HEK293 (cell line): ENCODE measurements at regions not wholly inside any gene's neighbourhood (a gene's known extent, or its start where the extent isn't known, plus 50 kb on each side); places are given as distances from the start of the nearest gene placed in this dataset.
"Not testable (repeated sequence)": the region's sequence is repeated elsewhere in the genome, so short reads cannot be mapped to it uniquely, and the experiment has no call there.

Experiments
- CTCF ChIA-PET: fragments of 350-600 bp; formaldehyde crosslinking; extraction: SDS; loops from one replicate; lab custom pipeline; 2021; ENCODE audit warnings: antibody characterized with exemption; lab: Yijun Ruan, JAX
- POLR2A ChIA-PET: fragments of 300-600 bp; formaldehyde crosslinking; extraction: SDS; loops from one replicate; lab custom pipeline; 2020; ENCODE audit warnings: antibody characterized with exemption, inconsistent platforms; lab: Yijun Ruan, JAX
- H3K27ac ChIP-seq: fragments of 200-500 bp; sonication (Bioruptor generic); 2 replicates; pipeline ENCODE4 v1.5.1; 2014; ENCODE audit warnings: low read depth, low read length, control low read depth, inconsistent platforms; ENCODE audit errors: extremely low read depth
- H3K36me3 ChIP-seq, 2 experiments: fragments of 200-500 bp in 1 of 2; sonication (Bioruptor generic) in 1 of 2; 1 replicate in 1 of 2; 2 replicates in 1 of 2; pipeline ENCODE4 v1.5.1; 2014 to 2017; ENCODE audit warnings: inconsistent platforms in 2 of 2, low read length in 2 of 2; ENCODE audit not compliant: control insufficient read depth in 2 of 2, insufficient read depth in 1 of 2
- H3K4me1 ChIP-seq: fragments of 200-500 bp; sonication (Bioruptor generic); 2 replicates; pipeline ENCODE4 v1.5.1; 2014; ENCODE audit warnings: mild to moderate bottlenecking, low read length, inconsistent platforms; ENCODE audit not compliant: control insufficient read depth, insufficient read depth
- H3K4me3 ChIP-seq: 2 replicates; pipeline ENCODE4 v1.5.1; 2011; ENCODE audit warnings: low read depth, mild to moderate bottlenecking, control low read depth, low read length, moderate library complexity
- H3K9me3 ChIP-seq: fragments of 200-500 bp; sonication (Bioruptor generic); 2 replicates; pipeline ENCODE4 v1.5.1; 2014; ENCODE audit warnings: low read depth, low read length, inconsistent platforms; ENCODE audit not compliant: control insufficient read depth, insufficient read depth
- FEZF1 ChIP-seq: fragments of 450-650 bp; formaldehyde crosslinking; IDR thresholded peaks from 2 replicates; pipeline ENCODE4 v1.5.1; 2016; ENCODE audit warnings: missing biosample characterization, missing genetic modification characterization
- KLF1 ChIP-seq: fragments of 450-650 bp; formaldehyde crosslinking; IDR thresholded peaks from 2 replicates; pipeline ENCODE4 v1.5.1; 2016; ENCODE audit warnings: missing biosample characterization, missing genetic modification characterization
- PBX3 ChIP-seq: sonication (generic); formaldehyde crosslinking; IDR thresholded peaks from 2 replicates; pipeline ENCODE4 v1.8.1; 2022; ENCODE audit warnings: mild to moderate bottlenecking, moderate library complexity, missing genetic modification reagents
- PRDM1 ChIP-seq: fragments of 450-650 bp; formaldehyde crosslinking; IDR thresholded peaks from 2 replicates; pipeline ENCODE4; 2016; ENCODE audit warnings: missing biosample characterization, missing genetic modification characterization
- TRIM28 ChIP-seq: IDR thresholded peaks from 2 replicates; pipeline ENCODE4 v1.6.1; 2011; ENCODE audit warnings: low read length, control low read depth, borderline replicate concordance
- WT1 ChIP-seq: fragments of 450-650 bp; formaldehyde crosslinking; IDR thresholded peaks from 2 replicates; pipeline ENCODE4 v1.5.1; 2016; ENCODE audit warnings: missing biosample characterization, missing genetic modification characterization
- ZBTB20 ChIP-seq: fragments of 450-650 bp; formaldehyde crosslinking; IDR thresholded peaks from 2 replicates; pipeline ENCODE4 v1.5.1; 2016; ENCODE audit warnings: missing biosample characterization, missing genetic modification characterization
- ZBTB49 ChIP-seq: fragments of 450-650 bp; formaldehyde crosslinking; IDR thresholded peaks from 2 replicates; pipeline ENCODE4 v1.5.1; 2016; ENCODE audit warnings: missing biosample characterization, missing genetic modification characterization, low read depth
- ZFHX2 ChIP-seq: fragments of 450-650 bp; formaldehyde crosslinking; conservative IDR thresholded peaks from 2 replicates; pipeline ENCODE4 v1.5.1; 2016; ENCODE audit warnings: missing biosample characterization, missing genetic modification characterization
- ZNF211 ChIP-seq: fragments of 450-650 bp; formaldehyde crosslinking; IDR thresholded peaks from 2 replicates; pipeline ENCODE4 v1.5.1; 2016; ENCODE audit warnings: low read depth, missing biosample characterization, missing genetic modification characterization
- ZNF24 ChIP-seq: fragments of 450-650 bp; formaldehyde crosslinking; IDR thresholded peaks from 2 replicates; pipeline ENCODE4 v1.5.1; 2016; ENCODE audit warnings: missing biosample characterization, missing genetic modification characterization
- ZNF404 ChIP-seq: fragments of 450-650 bp; formaldehyde crosslinking; IDR thresholded peaks from 2 replicates; pipeline ENCODE4 v1.5.1; 2017; ENCODE audit warnings: missing biosample characterization, missing genetic modification characterization
- ZNF416 ChIP-seq: fragments of 450-650 bp; formaldehyde crosslinking; IDR thresholded peaks from 2 replicates; pipeline ENCODE4 v1.5.1; 2016; ENCODE audit warnings: missing biosample characterization, missing genetic modification characterization
- ZNF510 ChIP-seq: fragments of 450-650 bp; formaldehyde crosslinking; IDR thresholded peaks from 2 replicates; pipeline ENCODE4 v1.5.1; 2018; ENCODE audit warnings: mild to moderate bottlenecking, missing genetic modification characterization, missing biosample characterization; ENCODE audit not compliant: insufficient replicate concordance
- ZNF596 ChIP-seq: fragments of 450-650 bp; IDR thresholded peaks from 2 replicates; pipeline ENCODE4 v1.5.0; 2018; ENCODE audit warnings: missing biosample characterization, mild to moderate bottlenecking, missing genetic modification characterization, moderate library complexity
- ZNF701 ChIP-seq: fragments of 450-650 bp; formaldehyde crosslinking; IDR thresholded peaks from 2 replicates; pipeline ENCODE4 v1.5.1; 2016; ENCODE audit warnings: missing biosample characterization, missing genetic modification characterization
- ZNF747 ChIP-seq: fragments of 450-650 bp; formaldehyde crosslinking; IDR thresholded peaks from 2 replicates; pipeline ENCODE4 v1.5.1; 2016; ENCODE audit warnings: missing biosample characterization, missing genetic modification characterization
- ZNF768 ChIP-seq: fragments of 450-650 bp; formaldehyde crosslinking; IDR thresholded peaks from 2 replicates; pipeline ENCODE4 v1.5.1; 2018; ENCODE audit warnings: missing biosample characterization, mild to moderate bottlenecking, missing genetic modification characterization
- TF ChIP-seq, protein P1 (sequence below): fragments of 450-650 bp; formaldehyde crosslinking; IDR thresholded peaks from 2 replicates; pipeline ENCODE4; 2016; ENCODE audit warnings: missing biosample characterization, missing genetic modification characterization

GRCh38 chr5:103385722-103386121 lies 127.2 kb downstream of the MACIR start (continued):
- TF ChIP-seq ZBTB49 (tag by site-specific recombination) (no peak), WT1 (no peak), ZNF211 (tag by site-specific recombination) (no peak), ZNF701 (tag by site-specific recombination) (no peak), ZBTB20 (tag by site-specific recombination) (no peak)
- TF ChIP-seq, all 188 proteins: peak for 0

- H3K4me3 ChIP-seq, H3K36me3 ChIP-seq, POLR2A ChIA-PET, H3K27ac ChIP-seq, H3K9me3 ChIP-seq: not testable (repeated sequence)
- peaks cover 17% of the 10 kb centered on the region for H3K4me1 ChIP-seq
- CTCF ChIA-PET = interaction anchor here (0.7 kb wide), 1 partner anchor 522 kb away, joined by 4 read pairs; no protein-coding TSS in a partner anchor
Measured at GRCh38 chr5:103377638-103378037, 119.1 kb downstream of the MACIR start.

GRCh38 chr5:103375863-103376591 lies 117.5 kb downstream of the MACIR start:
- Histone ChIP-seq H3K9me3 (no peaks in the 10 kb centered on the region), H3K27ac (peak overlapping the region; percentile 38; the same call in 1 of the 2 replicates), H3K4me3 (no peak overlapping the region), H3K36me3 (no peaks in the 10 kb centered on the region), H3K4me1 (peaks cover 20% of the 10 kb centered on the region)
- TF ChIP-seq ZFHX2 (tag by site-specific recombination) (no peak), ZNF24 (no peak), PRDM1 (tag by site-specific recombination) (no peak), ZNF510 (tag by site-specific recombination) (no peak), ZNF416 (tag by site-specific recombination) (no peak), ZNF747 (tag by site-specific recombination) (no peak), ZNF404 (no peak), PBX3 (CRISPR knock-in tag) (no peak)
- TF ChIP-seq, protein P1, sequence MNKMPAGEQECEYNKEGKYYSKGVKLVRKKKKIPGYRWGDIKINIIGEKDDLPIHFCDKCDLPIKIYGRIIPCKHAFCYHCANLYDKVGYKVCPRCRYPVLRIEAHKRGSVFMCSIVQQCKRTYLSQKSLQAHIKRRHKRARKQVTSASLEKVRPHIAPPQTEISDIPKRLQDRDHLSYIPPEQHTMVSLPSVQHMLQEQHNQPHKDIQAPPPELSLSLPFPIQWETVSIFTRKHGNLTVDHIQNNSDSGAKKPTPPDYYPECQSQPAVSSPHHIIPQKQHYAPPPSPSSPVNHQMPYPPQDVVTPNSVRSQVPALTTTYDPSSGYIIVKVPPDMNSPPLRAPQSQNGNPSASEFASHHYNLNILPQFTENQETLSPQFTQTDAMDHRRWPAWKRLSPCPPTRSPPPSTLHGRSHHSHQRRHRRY = no peak
- ChIA-PET POLR2A (interaction anchor here (0.6 kb wide), 1 partner anchor 118 kb away, joined by 6 read pairs; the partner anchor contains the start of gene MACIR), CTCF (interaction anchor here (0.8 to 1.5 kb wide), 2 partner anchors 11 to 29 kb away, joined by 3 to 8 read pairs; no protein-coding TSS in a partner anchor)

DNA sequence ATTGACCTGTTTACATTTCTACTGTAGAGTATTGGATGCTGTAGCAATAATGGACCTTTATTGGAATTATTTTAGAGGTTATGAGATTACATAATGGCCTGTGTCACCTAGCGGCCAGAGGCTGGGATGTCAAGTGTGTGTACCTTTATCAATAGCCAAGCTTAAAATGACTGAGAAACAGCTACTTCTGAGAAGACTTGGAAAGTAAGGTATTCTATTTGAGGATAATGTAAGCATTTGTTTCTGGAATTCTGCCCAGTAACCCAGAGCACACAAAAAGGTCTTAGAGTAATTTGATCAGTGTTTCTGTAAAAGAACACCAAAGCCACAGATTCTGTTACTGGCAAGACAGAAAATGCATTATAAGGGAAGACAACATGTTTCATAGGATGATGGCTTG lies 116.8 kb downstream of the MACIR start:
- Histone ChIP-seq H3K36me3 (no peaks in the 10 kb centered on the region), H3K27ac (peak overlapping the region; percentile 38; the same call in 1 of the 2 replicates), H3K9me3 (no peaks in the 10 kb centered on the region)
- TF ChIP-seq ZNF768 (tag by site-specific recombination) = no peak
- no peak for TF ChIP-seq KLF1
- TF ChIP-seq FEZF1 (tag by site-specific recombination) = peak; percentile 89
- no peak for TF ChIP-seq ZNF596 (tag by site-specific recombination)
- 0 out of 2 replicates have a peak, but pooled peaks have one; percentile 24 for TF ChIP-seq TRIM28
- TF ChIP-seq, all 188 proteins: peak for 2
- peaks cover 26% of the 10 kb centered on the region for H3K4me1 ChIP-seq
- CTCF ChIA-PET = interaction anchor here (0.8 to 1.5 kb wide), 2 partner anchors 10 to 29 kb away, joined by 3 to 8 read pairs; no protein-coding TSS in a partner anchor
- POLR2A ChIA-PET = interaction anchor here (0.6 kb wide), 1 partner anchor 117 kb away, joined by 6 read pairs; the partner anchor contains the start of gene MACIR
- no peak overlapping the region for H3K4me3 ChIP-seq
